Nephron progenitor cell (in vitro differentiated cells): ENCODE measurements at regions not wholly inside any gene's neighbourhood (a gene's known extent, or its start where the extent isn't known, plus 50 kb on each side); places are given as distances from the start of the nearest gene placed in this dataset.

ENCODE experiments used
- DNase-seq: peaks from one replicate; pipeline ENCODE4 v3.0.0; 2021
- H3K27ac Mint-ChIP-seq: 2 replicates; pipeline ENCODE4 v1.8.0; 2021; ENCODE audit warnings: mild to moderate bottlenecking, moderate library complexity, mixed read lengths
- H3K27me3 Mint-ChIP-seq: 2 replicates; pipeline ENCODE4 v1.8.0; 2021; ENCODE audit warnings: mild to moderate bottlenecking, low read depth, mixed read lengths; ENCODE audit not compliant: poor library complexity
- H3K36me3 Mint-ChIP-seq: 2 replicates; pipeline ENCODE4 v1.8.0; 2021; ENCODE audit warnings: low read depth, mixed read lengths
- H3K4me1 Mint-ChIP-seq: 2 replicates; pipeline ENCODE4 v1.8.0; 2021; ENCODE audit warnings: mixed read lengths
- H3K4me3 Mint-ChIP-seq: 2 replicates; pipeline ENCODE4 v1.8.0; 2021; ENCODE audit warnings: mild to moderate bottlenecking, moderate library complexity, mixed read lengths
- H3K9me3 Mint-ChIP-seq: 2 replicates; pipeline ENCODE4 v1.8.0; 2021; ENCODE audit warnings: mild to moderate bottlenecking, moderate library complexity, mixed read lengths
- TF ChIP-seq, protein P1 (sequence below): fragments of 200-600 bp; sonication (generic); IDR thresholded peaks from 2 replicates; pipeline ENCODE4 v1.5.0; 2021; ENCODE audit warnings: antibody characterized with exemption

DNA sequence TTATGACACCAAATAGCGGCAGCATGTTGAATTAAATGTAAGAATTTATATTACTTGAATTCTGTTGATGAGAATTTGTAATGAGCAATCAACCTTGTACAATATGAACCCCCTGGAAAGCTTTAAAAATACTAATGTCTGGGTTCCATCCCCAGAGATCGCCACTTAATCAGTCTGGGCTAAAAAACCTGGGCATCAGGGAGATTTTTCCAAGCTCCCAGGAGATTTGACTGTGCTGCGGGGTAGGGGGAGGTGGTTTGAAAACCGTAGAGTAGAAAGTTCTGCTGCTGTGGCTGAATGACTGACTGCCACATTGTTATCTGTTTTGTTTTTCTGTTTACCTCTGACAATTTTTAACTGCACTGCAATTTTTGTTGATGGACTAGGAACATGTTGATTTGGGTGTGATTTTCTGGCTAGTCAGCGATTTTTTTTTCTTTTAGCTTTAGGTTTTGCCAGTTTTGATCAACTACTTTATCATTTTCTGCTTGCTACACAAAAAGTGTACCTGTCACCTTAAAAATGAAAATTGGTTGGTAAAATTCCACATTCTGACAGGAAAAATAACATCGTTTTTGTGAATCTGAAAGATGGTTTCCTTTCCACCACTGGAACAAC, 79.3 kb downstream of the PCTP start:
- no peak for DNase-seq
- no peak overlapping the region for H3K4me3 Mint-ChIP-seq
- H3K36me3 Mint-ChIP-seq = no peaks in the 10 kb centered on the region
- H3K9me3 Mint-ChIP-seq = no peaks in the 10 kb centered on the region
- H3K4me1 Mint-ChIP-seq = peaks cover 20% of the 10 kb centered on the region
- H3K27ac Mint-ChIP-seq = no peak overlapping the region
- TF ChIP-seq, protein P1, sequence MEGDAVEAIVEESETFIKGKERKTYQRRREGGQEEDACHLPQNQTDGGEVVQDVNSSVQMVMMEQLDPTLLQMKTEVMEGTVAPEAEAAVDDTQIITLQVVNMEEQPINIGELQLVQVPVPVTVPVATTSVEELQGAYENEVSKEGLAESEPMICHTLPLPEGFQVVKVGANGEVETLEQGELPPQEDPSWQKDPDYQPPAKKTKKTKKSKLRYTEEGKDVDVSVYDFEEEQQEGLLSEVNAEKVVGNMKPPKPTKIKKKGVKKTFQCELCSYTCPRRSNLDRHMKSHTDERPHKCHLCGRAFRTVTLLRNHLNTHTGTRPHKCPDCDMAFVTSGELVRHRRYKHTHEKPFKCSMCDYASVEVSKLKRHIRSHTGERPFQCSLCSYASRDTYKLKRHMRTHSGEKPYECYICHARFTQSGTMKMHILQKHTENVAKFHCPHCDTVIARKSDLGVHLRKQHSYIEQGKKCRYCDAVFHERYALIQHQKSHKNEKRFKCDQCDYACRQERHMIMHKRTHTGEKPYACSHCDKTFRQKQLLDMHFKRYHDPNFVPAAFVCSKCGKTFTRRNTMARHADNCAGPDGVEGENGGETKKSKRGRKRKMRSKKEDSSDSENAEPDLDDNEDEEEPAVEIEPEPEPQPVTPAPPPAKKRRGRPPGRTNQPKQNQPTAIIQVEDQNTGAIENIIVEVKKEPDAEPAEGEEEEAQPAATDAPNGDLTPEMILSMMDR = no peak
- H3K27me3 Mint-ChIP-seq = peaks cover 4% of the 10 kb centered on the region

DNA sequence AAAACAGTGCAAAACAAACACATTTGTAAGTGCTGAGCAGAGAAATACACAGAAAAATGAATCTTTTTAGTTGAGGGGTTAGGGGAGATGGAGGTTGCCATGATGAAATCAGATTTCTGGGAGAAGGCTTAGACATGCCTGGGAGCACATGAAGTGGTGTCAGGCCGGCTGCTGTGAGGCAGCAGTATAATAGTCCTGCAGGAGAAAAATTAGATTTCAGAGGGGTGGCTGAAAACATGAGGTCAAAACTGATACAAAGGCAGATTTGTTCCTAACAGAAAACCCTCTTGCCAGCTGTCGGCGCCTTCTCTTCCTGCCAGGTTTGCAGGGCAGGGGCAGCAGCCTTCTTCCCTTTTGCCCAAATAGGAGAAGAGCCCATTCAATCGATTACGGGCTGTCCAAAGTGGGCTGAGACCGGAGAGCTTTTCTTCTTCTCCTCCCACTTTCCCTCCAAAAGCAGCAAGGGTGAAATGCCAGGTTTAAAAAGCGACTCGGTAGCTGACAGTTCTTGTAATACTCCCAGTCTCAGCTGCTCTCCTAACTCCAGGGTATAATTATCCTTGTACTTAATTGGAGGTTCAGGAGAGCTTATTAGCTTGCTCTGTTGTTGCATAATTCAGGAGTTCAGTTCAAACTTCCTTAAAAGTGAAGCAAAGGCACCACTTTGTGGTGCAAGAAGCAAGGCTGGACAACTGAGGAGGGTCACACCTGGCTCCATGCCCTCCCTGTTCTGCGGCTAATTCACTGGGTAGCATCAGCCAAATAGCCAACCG, 80.0 kb downstream of the PCTP start:
- H3K9me3 Mint-ChIP-seq = no peaks in the 10 kb centered on the region
- TF ChIP-seq, protein P1 = no peak
- H3K27ac Mint-ChIP-seq = no peak overlapping the region
- peaks cover 20% of the 10 kb centered on the region for H3K4me1 Mint-ChIP-seq
- H3K36me3 Mint-ChIP-seq = no peaks in the 10 kb centered on the region
- DNase-seq = no peak
- H3K27me3 Mint-ChIP-seq = peaks cover 6% of the 10 kb centered on the region
- H3K4me3 Mint-ChIP-seq = no peak overlapping the region

DNA sequence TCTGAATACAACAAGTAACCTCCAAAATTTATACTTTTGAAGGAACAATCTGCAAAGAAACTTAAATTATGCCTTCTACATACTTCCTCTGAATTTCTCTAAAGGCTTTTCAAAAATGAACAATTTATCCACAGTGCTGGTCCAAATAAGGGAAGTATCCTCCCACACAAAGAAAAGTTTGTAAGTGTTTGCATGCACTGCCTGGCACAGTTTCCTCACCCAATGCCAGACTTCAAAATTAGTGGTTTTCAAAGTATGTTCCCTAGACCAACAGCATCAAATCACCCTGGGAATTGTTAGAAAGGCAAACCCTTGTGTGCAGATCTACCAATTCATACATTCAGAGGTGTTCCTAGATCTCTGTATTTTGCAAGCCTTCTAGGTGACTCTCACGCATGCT, 82.5 kb downstream of the PCTP start:
- TF ChIP-seq, protein P1 = no peak
- peaks cover 6% of the 10 kb centered on the region for H3K27me3 Mint-ChIP-seq
- H3K36me3 Mint-ChIP-seq = no peaks in the 10 kb centered on the region
- no peak overlapping the region for H3K27ac Mint-ChIP-seq
- H3K4me3 Mint-ChIP-seq = no peak overlapping the region
- no peak for DNase-seq
- H3K4me1 Mint-ChIP-seq = peaks cover 20% of the 10 kb centered on the region
- no peaks in the 10 kb centered on the region for H3K9me3 Mint-ChIP-seq

DNA sequence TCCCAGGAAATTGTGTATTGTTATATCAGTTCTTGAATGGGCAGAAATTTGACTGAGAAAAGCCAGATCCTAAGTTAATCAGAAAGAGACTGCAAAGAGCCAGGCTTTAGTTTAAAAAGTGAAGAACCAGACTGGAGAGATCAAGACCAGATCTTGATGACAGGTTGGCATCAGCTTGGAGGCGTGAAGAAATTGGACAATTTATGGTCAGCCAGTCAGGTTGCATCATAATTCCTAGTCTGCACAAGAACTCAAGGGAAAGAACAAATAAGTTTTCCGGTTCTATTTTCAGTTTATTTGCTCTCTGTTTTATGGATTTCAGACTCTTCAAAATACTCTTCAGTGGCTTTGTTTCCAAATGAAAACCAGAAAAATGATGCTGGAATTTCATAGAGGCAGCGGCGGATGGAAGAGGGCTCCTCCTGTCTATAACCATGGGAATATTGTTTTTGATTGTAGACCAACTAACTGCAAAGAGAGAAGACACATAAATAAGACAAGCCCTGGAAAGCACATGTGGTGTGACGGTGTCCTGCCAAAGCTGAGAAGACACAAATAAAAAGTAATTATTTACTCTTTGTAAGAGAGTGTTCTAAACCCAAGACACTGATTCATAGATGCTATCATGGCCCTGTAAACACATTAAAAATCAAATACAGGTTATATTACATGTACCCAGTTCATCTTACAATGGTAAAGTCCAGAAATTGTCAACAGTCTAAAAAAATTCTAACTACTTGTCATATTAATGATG, 91.7 kb downstream of the PCTP start:
- no peak for DNase-seq
- Mint-ChIP-seq H3K4me1 (no peaks in the 10 kb centered on the region), H3K27me3 (peaks cover 21% of the 10 kb centered on the region), H3K9me3 (peaks cover 7% of the 10 kb centered on the region), H3K36me3 (no peaks in the 10 kb centered on the region), H3K27ac (no peak overlapping the region), H3K4me3 (no peak overlapping the region)
- TF ChIP-seq, protein P1 = no peak

DNA sequence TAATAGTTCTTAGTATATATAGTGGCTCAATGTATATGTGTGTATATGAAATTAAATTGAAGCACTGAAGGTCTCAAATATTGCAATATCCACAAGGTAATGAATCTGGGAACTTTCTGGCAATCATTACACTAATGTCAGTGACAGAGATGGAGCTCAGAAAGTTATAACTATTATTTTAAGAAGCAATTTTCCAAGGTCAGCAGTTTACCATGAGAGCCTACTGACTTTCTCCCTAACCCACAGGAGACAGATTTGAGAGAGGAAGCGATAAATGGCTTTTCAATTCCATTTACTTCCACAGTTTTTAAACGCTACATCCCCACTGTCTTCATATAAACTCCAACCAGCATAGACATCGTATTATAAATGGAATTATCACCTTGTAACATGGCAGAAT, 92.9 kb downstream of the PCTP start:
- Mint-ChIP-seq H3K9me3 (peaks cover 13% of the 10 kb centered on the region), H3K4me3 (no peak overlapping the region), H3K4me1 (no peaks in the 10 kb centered on the region), H3K36me3 (no peaks in the 10 kb centered on the region), H3K27ac (no peak overlapping the region), H3K27me3 (peaks cover 22% of the 10 kb centered on the region)
- no peak for DNase-seq
- TF ChIP-seq, protein P1 = no peak
